Neural crest cell (in vitro differentiated cells): ENCODE measurements at regions not wholly inside any gene's neighbourhood (a gene's known extent, or its start where the extent isn't known, plus 50 kb on each side); places are given as distances from the start of the nearest gene placed in this dataset.
A peak's percentile ranks its signal among the peaks of the same experiment; 100 is the strongest.

ENCODE experiments used
- DNase-seq: peaks from one replicate; pipeline ENCODE4 v3.0.0; 2021; ENCODE audit warnings: low read depth, mixed read lengths, low spot score
- H3K27ac Mint-ChIP-seq: one replicate; pipeline ENCODE4 v1.8.0; 2021; ENCODE audit warnings: mild to moderate bottlenecking, mixed read lengths; ENCODE audit not compliant: unreplicated experiment
- H3K27me3 Mint-ChIP-seq: 2 replicates; pipeline ENCODE4 v1.8.0; 2021; ENCODE audit warnings: low read depth, mild to moderate bottlenecking, mixed read lengths
- H3K36me3 Mint-ChIP-seq: 2 replicates; pipeline ENCODE4 v1.8.0; 2021; ENCODE audit warnings: low read depth, mild to moderate bottlenecking, mixed read lengths
- H3K4me1 Mint-ChIP-seq: 2 replicates; pipeline ENCODE4 v1.8.0; 2021; ENCODE audit warnings: mixed read lengths
- H3K4me3 Mint-ChIP-seq: one replicate; pipeline ENCODE4 v1.8.0; 2021; ENCODE audit warnings: mild to moderate bottlenecking, mixed read lengths
- H3K9me3 Mint-ChIP-seq: 2 replicates; pipeline ENCODE4 v1.8.0; 2021; ENCODE audit warnings: mixed read lengths
- CTCF ChIP-seq: fragments of 200-600 bp; sonication (generic); conservative IDR thresholded peaks from 2 replicates; pipeline ENCODE4 v1.5.0; 2021; ENCODE audit warnings: antibody characterized with exemption, mild to moderate bottlenecking

- H3K27ac Mint-ChIP-seq: peak overlapping the region; percentile 90
- DNase-seq: no peak
- H3K9me3 Mint-ChIP-seq: no peaks in the 10 kb centered on the region
- H3K36me3 Mint-ChIP-seq: no peaks in the 10 kb centered on the region
- no peak for TF ChIP-seq CTCF
- no peaks in the 10 kb centered on the region for H3K27me3 Mint-ChIP-seq
- H3K4me3 Mint-ChIP-seq: no peak overlapping the region
- H3K4me1 Mint-ChIP-seq: no peaks in the 10 kb centered on the region
Observed at GRCh38 chr12:19896534-19896933, 457.2 kb downstream of the AEBP2 start.

- no peak overlapping the region for H3K4me3 Mint-ChIP-seq
- H3K9me3 Mint-ChIP-seq: no peaks in the 10 kb centered on the region
- DNase-seq: no peak
- no peaks in the 10 kb centered on the region for H3K36me3 Mint-ChIP-seq
- no peak overlapping the region for H3K27ac Mint-ChIP-seq
- H3K4me1 Mint-ChIP-seq: no peaks in the 10 kb centered on the region
- no peak for TF ChIP-seq CTCF
- no peaks in the 10 kb centered on the region for H3K27me3 Mint-ChIP-seq
Observed at GRCh38 chr12:19897900-19898408, 458.7 kb downstream of the AEBP2 start.

- Mint-ChIP-seq H3K4me1 (no peaks in the 10 kb centered on the region), H3K9me3 (no peaks in the 10 kb centered on the region), H3K27ac (no peak overlapping the region), H3K27me3 (no peaks in the 10 kb centered on the region), H3K4me3 (no peak overlapping the region), H3K36me3 (no peaks in the 10 kb centered on the region)
- DNase-seq: no peak
- no peak for TF ChIP-seq CTCF
Observed at GRCh38 chr12:19901841-19902240, 462.5 kb downstream of the AEBP2 start.

GRCh38 chr12:19904819-19905218 lies 463.5 kb upstream of the PDE3A start:
- Mint-ChIP-seq H3K4me1 (no peaks in the 10 kb centered on the region), H3K4me3 (no peak overlapping the region), H3K9me3 (no peaks in the 10 kb centered on the region), H3K27ac (no peak overlapping the region), H3K36me3 (no peaks in the 10 kb centered on the region), H3K27me3 (no peaks in the 10 kb centered on the region)
- DNase-seq: no peak
- no peak for TF ChIP-seq CTCF

GRCh38 chr12:19908830-19909229 lies 459.5 kb upstream of the PDE3A start:
- Mint-ChIP-seq H3K4me3 (no peak overlapping the region), H3K27ac (no peak overlapping the region), H3K4me1 (peaks cover 4% of the 10 kb centered on the region), H3K36me3 (no peaks in the 10 kb centered on the region), H3K27me3 (no peaks in the 10 kb centered on the region), H3K9me3 (no peaks in the 10 kb centered on the region)
- no peak for DNase-seq
- TF ChIP-seq CTCF: no peak

- no peak for TF ChIP-seq CTCF
- H3K27me3 Mint-ChIP-seq: no peaks in the 10 kb centered on the region
- no peaks in the 10 kb centered on the region for H3K36me3 Mint-ChIP-seq
- H3K4me3 Mint-ChIP-seq: no peak overlapping the region
- H3K27ac Mint-ChIP-seq: no peak overlapping the region
- no peaks in the 10 kb centered on the region for H3K9me3 Mint-ChIP-seq
- H3K4me1 Mint-ChIP-seq: peaks cover 6% of the 10 kb centered on the region
- DNase-seq: no peak
Observed at GRCh38 chr12:19909418-19909817, 458.9 kb upstream of the PDE3A start.
